Retinal pigment epithelial cell (primary cell): ENCODE measurements at regions not wholly inside any gene's neighbourhood (a gene's known extent, or its start where the extent isn't known, plus 50 kb on each side); places are given as distances from the start of the nearest gene placed in this dataset.

Experiments
- DNase-seq: peaks from one replicate; pipeline ENCODE4 v3.0.0-alpha.2; 2010; ENCODE audit warnings: low read depth
- H3K4me3 ChIP-seq: 2 replicates; pipeline ENCODE4 v1.5.1; 2011; ENCODE audit warnings: mild to moderate bottlenecking, low read length, control low read depth, moderate library complexity
- CTCF ChIP-seq: conservative IDR thresholded peaks from 2 replicates; pipeline ENCODE4 v1.5.1; 2011; ENCODE audit warnings: low read depth, low read length, control low read depth, inconsistent platforms

GRCh38 chr4:102451266-102451665, 49.9 kb upstream of the NFKB1 start:
- no peak for TF ChIP-seq CTCF
- DNase-seq, result no peak
- H3K4me3 ChIP-seq, result no peak overlapping the region
